ENCODE measurements at regions not wholly inside any gene's neighbourhood (a gene's known extent, or its start where the extent isn't known, plus 50 kb on each side); places are given as distances from the start of the nearest gene placed in this dataset.

GRCh38 chr6:134495203-134495889 is 177.4 kb upstream of the SGK1 start:
- POLR2A ChIA-PET: no interaction called here
- CTCF ChIA-PET: interaction anchor here (0.7 kb wide), 1 partner anchor 14 kb away, joined by 3 read pairs; no protein-coding TSS in a partner anchor

GRCh38 chr6:134493789-134494188 is 175.9 kb upstream of the SGK1 start:
- DNase-seq (ENCODE audit: low read depth in 1 of 2, low spot score in 1 of 2) (no peak), ATAC-seq (no peak), FAIRE-seq (no peak)
- H3K9me3 ChIP-seq: no peaks in the 10 kb centered on the region
- H3K4me2 ChIP-seq: no peak overlapping the region
- H3K4me3 ChIP-seq: no peak overlapping the region
- CTCF ChIA-PET: no interaction called here
- POLR2A ChIA-PET: no interaction called here
- TF ChIP-seq HMGXB4 (CRISPR knock-in tag; IDR thresholded peaks at IDR 0.05; ENCODE audit: borderline replicate concordance) (no peak), NR3C1 (IDR thresholded peaks at IDR 0.05) (no peak), EP300 (IDR thresholded peaks at IDR 0.05) (no peak), JUN (IDR thresholded peaks at IDR 0.05) (no peak), FOXS1 (CRISPR knock-in tag; IDR thresholded peaks at IDR 0.05) (no peak), HES2 (IDR thresholded peaks at IDR 0.05) (no peak), HEYL (CRISPR knock-in tag; IDR thresholded peaks at IDR 0.05) (no peak), ZSCAN20 (CRISPR knock-in tag; IDR thresholded peaks at IDR 0.05) (no peak), SREBF2 (IDR thresholded peaks at IDR 0.05) (no peak), JUNB (IDR thresholded peaks at IDR 0.05) (no peak), NPAS2 (CRISPR knock-in tag; IDR thresholded peaks at IDR 0.05; ENCODE audit: borderline replicate concordance) (no peak), POLR2AphosphoS2 (conservative IDR thresholded peaks at IDR 0.05; ENCODE audit: low read length) (no peak), KDM1A (IDR thresholded peaks at IDR 0.05; ENCODE audit: low read depth) (no peak), PHF8 (IDR thresholded peaks at IDR 0.05; ENCODE audit: borderline replicate concordance, low read depth) (no peak), E2F6 (IDR thresholded peaks at IDR 0.05; ENCODE audit: borderline replicate concordance, low read depth) (no peak), BCL3 (IDR thresholded peaks at IDR 0.05) (no peak), FOSL2 (IDR thresholded peaks at IDR 0.05) (no peak), FOSL2 (CRISPR knock-in tag; IDR thresholded peaks at IDR 0.05) (no peak), HDAC2 (IDR thresholded peaks at IDR 0.05) (no peak), EHMT2 (IDR thresholded peaks at IDR 0.05; ENCODE audit: low read depth) (no peak)
- WGBS (ENCODE audit: missing lambda C conversion rate): 79% methylated on average over 3 of the region's 3 CpGs
- no peak overlapping the region for H3K27ac ChIP-seq
- H3K4me1 ChIP-seq: peaks cover 13% of the 10 kb centered on the region

More at GRCh38 chr6:134495203-134495889, 177.4 kb upstream of the SGK1 start:
- H3K4me2 ChIP-seq: peak overlapping the region; percentile 51
- peaks cover 21% of the 10 kb centered on the region for H3K4me1 ChIP-seq
- no peak overlapping the region for H3K4me3 ChIP-seq
- WGBS (ENCODE audit: missing lambda C conversion rate): 47% methylated on average over 1 of the region's 1 CpG
- no peak for FAIRE-seq
- no peak for TF ChIP-seq CBX2 (IDR thresholded peaks at IDR 0.05; ENCODE audit: borderline replicate concordance, low read depth)
- TF ChIP-seq TFCP2L1 (CRISPR knock-in tag; IDR thresholded peaks at IDR 0.05): no peak
- TF ChIP-seq KDM5A (IDR thresholded peaks at IDR 0.05): no peak
- TF ChIP-seq MAX (IDR thresholded peaks at IDR 0.05): no peak
- TF ChIP-seq SMC3 (IDR thresholded peaks at IDR 0.05): no peak
- no peak for TF ChIP-seq HOXA7 (CRISPR knock-in tag; IDR thresholded peaks at IDR 0.05)
- TF ChIP-seq FOXS1 (CRISPR knock-in tag; IDR thresholded peaks at IDR 0.05): no peak
- no peak for TF ChIP-seq ESRRA (IDR thresholded peaks at IDR 0.05; ENCODE audit: borderline replicate concordance, low read length)
- TF ChIP-seq, protein P1, sequence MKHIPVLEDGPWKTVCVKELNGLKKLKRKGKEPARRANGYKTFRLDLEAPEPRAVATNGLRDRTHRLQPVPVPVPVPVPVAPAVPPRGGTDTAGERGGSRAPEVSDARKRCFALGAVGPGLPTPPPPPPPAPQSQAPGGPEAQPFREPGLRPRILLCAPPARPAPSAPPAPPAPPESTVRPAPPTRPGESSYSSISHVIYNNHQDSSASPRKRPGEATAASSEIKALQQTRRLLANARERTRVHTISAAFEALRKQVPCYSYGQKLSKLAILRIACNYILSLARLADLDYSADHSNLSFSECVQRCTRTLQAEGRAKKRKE (CRISPR knock-in tag; IDR thresholded peaks at IDR 0.05; ENCODE audit: low read depth): no peak
- TF ChIP-seq RAD21 (conservative IDR thresholded peaks at IDR 0.05 in 1 of 2, IDR thresholded peaks at IDR 0.05 in 1 of 2): no peak
- TF ChIP-seq FOSL2 (IDR thresholded peaks at IDR 0.05): no peak
- no peak for TF ChIP-seq FOSL2 (CRISPR knock-in tag; IDR thresholded peaks at IDR 0.05)
- TF ChIP-seq RNF2 (IDR thresholded peaks at IDR 0.05; ENCODE audit: borderline replicate concordance, low read depth): no peak
- TF ChIP-seq MAFK (IDR thresholded peaks at IDR 0.05; ENCODE audit: partially characterized antibody): no peak
- no peak for TF ChIP-seq NPAS2 (CRISPR knock-in tag; IDR thresholded peaks at IDR 0.05; ENCODE audit: borderline replicate concordance)
- TF ChIP-seq CBX8 (IDR thresholded peaks at IDR 0.05): no peak
- no peak for TF ChIP-seq CHD4 (IDR thresholded peaks at IDR 0.05; ENCODE audit: borderline replicate concordance)
- no peak for TF ChIP-seq EHF (CRISPR knock-in tag; IDR thresholded peaks at IDR 0.05)
- no peak for ATAC-seq
- no peaks in the 10 kb centered on the region for H3K9me3 ChIP-seq
- peak overlapping the region; percentile 61 to 67; a peak in 5 of 6 replicates for H3K27ac ChIP-seq
- no peak for DNase-seq (ENCODE audit: low read depth in 1 of 2, low spot score in 1 of 2)
